Retina (tissue), 1 donor: ENCODE measurements at regions not wholly inside any gene's neighbourhood (a gene's known extent, or its start where the extent isn't known, plus 50 kb on each side); places are given as distances from the start of the nearest gene placed in this dataset.
"Not testable (repeated sequence)": the region's sequence is repeated elsewhere in the genome, so short reads cannot be mapped to it uniquely, and the experiment has no call there.

Experiments used
- DNase-seq: peaks from one replicate; pipeline ENCODE4 v3.0.0-alpha.2; 2016

DNA sequence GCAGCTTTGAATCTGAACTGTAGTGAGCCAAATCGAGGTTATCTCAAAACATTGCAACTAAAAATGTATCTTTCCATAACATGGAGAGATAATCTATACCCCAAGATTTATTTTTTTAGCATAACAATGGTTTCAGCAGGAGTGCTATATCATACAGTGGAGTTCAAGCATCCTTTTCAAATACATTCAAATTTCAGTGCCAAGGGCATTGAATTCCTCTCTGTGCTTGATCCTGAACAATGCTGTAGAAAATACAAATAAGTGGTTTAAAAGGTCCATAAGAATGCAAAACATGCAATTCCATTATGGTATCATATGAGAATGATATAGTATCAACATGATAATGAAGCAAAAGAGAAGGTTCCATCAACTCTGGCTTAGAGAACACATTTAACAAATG is 201.7 kb downstream of the TXNL1 start:
- DNase-seq = no peak

GRCh38 chr18:56433919-56434318 is 204.5 kb downstream of the TXNL1 start:
- no peak for DNase-seq

- DNase-seq = no peak
These were observed 206.8 kb downstream of the TXNL1 start for GRCh38 chr18:56431551-56431950.

DNA sequence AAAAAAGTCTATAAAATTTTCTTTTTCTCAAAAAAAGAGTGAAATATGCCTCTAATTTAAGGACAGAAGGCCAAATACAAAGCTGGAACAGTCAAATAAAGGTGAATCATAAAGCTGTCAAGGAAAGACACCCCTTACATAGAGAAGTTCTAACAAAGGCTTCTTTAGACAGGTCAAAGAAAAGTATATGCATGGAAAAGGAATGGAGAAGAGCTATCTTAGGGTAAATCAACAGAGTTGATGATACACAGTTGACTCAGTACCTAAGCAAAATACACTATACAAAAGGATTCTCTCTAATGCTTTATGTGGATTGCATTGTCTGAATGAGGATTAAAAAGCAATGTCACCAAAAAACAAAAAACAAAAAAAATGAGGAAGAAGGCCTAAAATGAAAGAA is 214.8 kb downstream of the TXNL1 start:
- no peak for DNase-seq

- no peak for DNase-seq
These were observed 216.7 kb downstream of the TXNL1 start for GRCh38 chr18:56421647-56422046.

DNA sequence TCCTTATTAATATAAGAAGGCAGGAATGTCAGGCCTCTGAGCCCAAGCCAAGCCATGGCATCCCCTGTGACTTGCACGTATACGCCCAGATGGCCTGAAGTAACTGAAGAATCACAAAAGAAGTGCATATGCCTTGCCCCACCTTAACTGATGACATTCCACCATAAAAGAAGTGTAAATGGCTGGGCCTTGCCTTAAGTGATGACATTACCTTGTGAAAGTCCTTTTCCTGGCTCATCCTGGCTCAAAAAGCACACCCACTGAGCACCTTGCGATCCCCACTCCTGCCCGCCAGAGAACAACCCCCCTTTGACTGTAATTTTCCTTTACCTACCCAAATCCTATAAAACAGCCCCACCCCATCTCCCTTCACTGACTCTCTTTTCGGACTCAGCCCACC is 217.5 kb downstream of the TXNL1 start:
- not testable (repeated sequence) for DNase-seq

GRCh38 chr18:56414357-56414756 is 224.0 kb downstream of the TXNL1 start:
- no peak for DNase-seq

DNA sequence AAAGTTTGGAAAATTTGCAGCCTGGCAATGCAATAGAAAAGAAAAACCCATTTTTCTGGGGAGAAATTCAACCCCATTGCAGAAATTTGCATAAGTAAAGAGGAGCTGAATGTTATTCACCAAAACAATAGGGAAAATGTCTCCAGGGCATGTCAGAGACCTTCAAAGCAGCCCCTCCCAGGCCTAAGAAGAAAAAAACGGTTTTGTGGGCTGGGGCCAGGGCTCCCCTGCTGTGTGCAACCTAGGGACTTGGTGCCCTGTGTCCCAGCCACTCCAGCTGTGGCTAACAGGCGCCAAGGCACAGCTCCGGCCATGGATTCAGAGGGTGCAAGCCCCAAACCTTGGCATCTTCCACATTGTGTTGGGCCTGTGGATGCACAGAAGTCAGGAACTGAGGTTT is 224.5 kb downstream of the TXNL1 start:
- no peak for DNase-seq

GRCh38 chr18:56412951-56413350 is 225.4 kb downstream of the TXNL1 start:
- DNase-seq = no peak

DNA sequence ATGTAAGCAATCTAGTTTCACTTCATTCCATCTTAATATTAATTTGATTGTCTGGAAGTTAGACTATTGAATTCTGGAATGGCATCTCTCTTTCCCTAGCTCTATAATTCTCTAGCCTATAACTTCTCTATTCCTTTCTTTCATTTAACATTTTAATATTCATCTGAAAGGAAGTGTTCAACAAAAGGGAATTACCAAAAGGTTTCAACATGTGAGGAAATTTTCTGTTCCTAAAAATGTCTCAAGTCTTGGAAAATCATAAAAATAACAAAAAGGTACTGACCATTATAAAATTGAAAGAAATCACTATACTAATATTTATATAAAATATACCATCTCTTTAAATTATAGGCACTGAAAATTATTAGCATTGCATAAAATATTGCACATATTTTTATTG is 228.7 kb downstream of the TXNL1 start:
- no peak for DNase-seq

DNA sequence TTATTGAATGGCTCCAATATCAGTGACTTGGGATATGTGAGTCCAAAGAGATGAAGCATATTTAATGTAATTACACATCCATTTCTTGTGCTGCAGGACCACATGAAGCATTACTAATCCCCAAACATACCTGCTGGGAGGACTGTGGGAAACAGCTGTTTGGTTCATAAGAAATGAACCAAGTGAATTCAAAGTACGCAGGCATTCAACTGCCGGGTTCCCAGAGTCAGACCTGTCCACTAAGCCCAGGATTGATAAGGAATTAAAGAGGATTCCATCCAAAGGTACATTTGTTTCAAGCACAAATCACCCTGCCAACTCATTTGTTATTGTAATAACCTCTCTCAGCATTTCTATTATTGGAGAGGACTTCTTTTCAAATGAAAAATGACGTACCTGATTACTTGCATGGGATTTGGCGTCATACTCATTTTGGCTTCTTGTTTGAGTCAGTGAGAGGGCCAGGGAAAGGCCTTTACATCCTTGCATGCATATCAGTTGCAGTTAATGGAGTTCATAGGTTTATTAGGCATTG is 230.7 kb downstream of the TXNL1 start:
- peak; percentile 43 for DNase-seq

DNA sequence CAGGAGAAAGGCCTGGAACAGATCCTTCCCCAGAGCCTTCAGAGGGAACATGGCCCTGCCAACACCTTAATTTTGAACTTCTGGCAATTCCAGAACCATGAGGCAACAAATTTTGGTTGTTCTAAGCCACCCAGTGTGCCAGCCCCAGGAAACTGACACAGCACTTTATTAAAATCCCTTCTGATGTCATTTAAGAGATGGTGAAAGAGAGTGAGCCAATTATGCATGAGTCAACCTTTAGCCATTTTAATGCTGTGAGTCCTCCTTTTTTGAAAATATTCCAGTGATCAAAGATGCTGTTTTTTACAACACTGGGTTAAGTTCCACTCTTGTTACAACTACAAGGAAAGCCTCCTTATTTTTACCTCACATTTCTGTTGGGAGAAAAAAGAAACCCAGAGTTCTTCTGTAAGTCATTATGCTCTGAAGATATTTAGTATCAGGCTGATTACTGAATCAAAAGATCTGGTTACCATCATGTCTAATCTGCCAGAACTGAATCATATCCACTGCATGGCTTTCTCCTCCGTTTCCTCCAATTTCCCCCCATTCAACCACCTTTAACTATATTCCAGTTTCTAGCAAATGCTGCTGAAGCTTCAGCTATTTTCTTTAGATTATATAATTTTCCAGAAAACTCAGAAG is 235.4 kb downstream of the TXNL1 start:
- DNase-seq = no peak

- DNase-seq = no peak
These were observed 244.5 kb downstream of the TXNL1 start for GRCh38 chr18:56393870-56394269.

- no peak for DNase-seq
These were observed 246.3 kb downstream of the TXNL1 start for GRCh38 chr18:56391931-56392590.

GRCh38 chr18:56390626-56391025 is 247.8 kb downstream of the TXNL1 start:
- no peak for DNase-seq

DNA sequence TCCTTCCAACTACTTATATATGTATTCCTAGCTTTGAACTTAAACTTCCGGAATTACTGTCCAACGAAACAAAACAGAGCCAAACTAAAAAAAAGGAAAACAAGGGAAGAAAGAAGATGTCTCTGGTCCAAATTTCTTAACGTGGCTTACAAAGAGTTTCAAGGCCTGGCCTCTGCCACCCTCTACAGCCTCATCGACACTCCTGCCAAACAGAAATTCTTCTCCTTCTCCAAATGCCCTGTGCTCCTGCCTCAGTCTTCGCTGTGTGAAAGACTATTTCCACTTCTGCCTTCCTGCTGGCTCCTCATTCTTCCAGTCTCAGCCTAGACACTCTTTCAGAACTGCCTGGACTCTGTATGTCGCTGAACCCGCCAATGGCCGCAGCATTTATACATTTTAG is 249.2 kb downstream of the TXNL1 start:
- DNase-seq = no peak

DNA sequence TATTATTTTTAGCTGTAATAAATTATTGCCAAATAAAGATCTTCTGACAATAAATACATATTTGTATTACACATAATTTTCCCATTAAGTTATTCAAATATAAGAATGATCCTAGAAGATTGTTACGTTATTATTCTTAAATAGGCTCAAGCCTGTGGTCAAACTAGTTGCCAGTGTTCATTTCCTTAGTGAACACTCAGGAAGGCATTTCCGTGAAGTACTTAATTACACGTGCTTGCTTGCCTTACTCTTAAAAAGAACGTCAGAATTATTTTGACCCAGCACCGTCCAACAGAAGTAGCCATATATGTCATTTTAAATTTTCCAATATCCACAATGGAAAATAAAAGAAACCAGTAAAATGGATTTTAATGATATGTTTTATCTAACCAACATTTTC is 249.8 kb downstream of the TXNL1 start:
- no peak for DNase-seq

- DNase-seq = no peak
These were observed 251.5 kb downstream of the TXNL1 start for GRCh38 chr18:56386856-56387255.

DNA sequence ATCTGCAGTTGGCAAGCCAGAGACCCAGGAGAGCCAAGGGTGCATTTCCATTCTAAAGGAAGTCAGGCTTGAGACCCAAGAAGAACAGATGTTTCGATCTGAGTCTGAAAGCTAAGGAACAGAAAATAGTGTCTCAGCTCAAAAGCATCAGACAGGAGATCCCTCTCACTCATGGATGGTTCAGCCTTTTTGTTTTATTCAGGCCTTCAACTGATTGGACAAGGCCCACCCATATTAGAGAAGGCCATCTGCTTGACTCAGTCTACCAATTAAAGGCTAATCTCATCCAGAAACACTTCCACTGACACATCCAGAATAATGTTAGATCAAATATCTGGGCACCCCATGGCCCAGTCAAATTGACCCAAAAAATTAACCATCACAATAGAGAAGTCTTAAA is 255.0 kb downstream of the TXNL1 start:
- DNase-seq = no peak

DNA sequence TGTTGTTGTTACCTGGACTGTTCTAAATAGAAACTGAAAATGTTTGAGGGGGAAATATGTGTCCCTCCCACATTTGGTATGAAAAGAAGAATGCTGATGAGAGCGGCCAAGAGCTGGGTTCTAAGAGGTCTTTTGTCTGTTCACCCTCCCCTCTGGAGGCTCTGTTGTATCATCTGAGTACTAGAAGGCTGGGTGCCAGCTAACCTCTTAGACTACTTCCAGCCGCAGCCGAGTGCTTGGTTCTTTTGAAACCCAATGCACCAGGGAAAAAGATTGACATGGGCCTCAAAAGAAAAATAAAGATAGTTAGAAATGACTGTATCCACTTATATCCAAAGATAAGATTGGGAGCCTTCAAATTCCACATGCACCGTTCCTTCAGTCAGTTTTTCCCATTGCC is 255.9 kb downstream of the TXNL1 start:
- no peak for DNase-seq

- DNase-seq = no peak
These were observed 257.2 kb downstream of the TXNL1 start for GRCh38 chr18:56381196-56381595.

- DNase-seq = no peak
These were observed 257.7 kb downstream of the TXNL1 start for GRCh38 chr18:56380685-56381084.

GRCh38 chr18:56379256-56379655 is 259.1 kb downstream of the TXNL1 start:
- no peak for DNase-seq

DNA sequence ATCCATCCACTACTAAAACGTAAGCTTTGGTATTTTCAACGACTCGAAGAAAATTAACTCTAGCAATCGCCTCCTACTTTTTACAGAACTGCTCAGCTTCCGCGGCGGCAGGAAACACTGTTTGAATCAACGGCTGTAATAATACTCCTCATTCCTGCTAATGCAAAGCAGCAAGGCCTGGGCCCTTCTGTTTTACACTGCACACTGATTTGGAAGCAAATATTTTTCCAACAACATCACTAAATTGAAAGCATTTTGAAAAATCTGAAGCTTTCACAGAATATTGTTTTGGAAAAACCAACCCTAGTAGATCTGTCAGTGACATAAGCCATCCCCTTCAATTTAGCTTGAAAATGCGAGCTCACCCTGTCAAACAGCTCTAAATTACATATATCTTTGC is 261.2 kb downstream of the TXNL1 start:
- DNase-seq = no peak
